WERI-Rb-1 (cell line): ENCODE measurements at regions not wholly inside any gene's neighbourhood (a gene's known extent, or its start where the extent isn't known, plus 50 kb on each side); places are given as distances from the start of the nearest gene placed in this dataset.

ENCODE experiments used
- DNase-seq: peaks from one replicate; pipeline ENCODE4 v3.0.0-alpha.2; 2020
- H3K27ac ChIP-seq: fragments of 250-450 bp; sonication (Bioruptor Pico); 2 replicates; pipeline ENCODE4 v1.5.1; 2020; ENCODE audit warnings: mild to moderate bottlenecking, moderate library complexity
- H3K27me3 ChIP-seq: fragments of 250-450 bp; sonication (Bioruptor Pico); 2 replicates; pipeline ENCODE4 v1.5.1; 2021; ENCODE audit warnings: mild to moderate bottlenecking, low read depth, moderate library complexity; ENCODE audit not compliant: insufficient read depth, severe bottlenecking
- H3K36me3 ChIP-seq: fragments of 250-450 bp; sonication (Bioruptor Pico); 2 replicates; pipeline ENCODE4 v1.5.1; 2020; ENCODE audit warnings: mild to moderate bottlenecking, moderate library complexity
- H3K4me3 ChIP-seq: 2 replicates; pipeline ENCODE4 v1.5.1; 2011; ENCODE audit warnings: low read depth, mild to moderate bottlenecking, control low read depth, low read length
- H3K9me3 ChIP-seq: fragments of 250-450 bp; sonication (Bioruptor Pico); 2 replicates; pipeline ENCODE4 v1.5.1; 2021; ENCODE audit warnings: mild to moderate bottlenecking, moderate library complexity; ENCODE audit not compliant: severe bottlenecking
- CTCF ChIP-seq: IDR thresholded peaks from 2 replicates; pipeline ENCODE4 v1.5.1; 2011; ENCODE audit warnings: low read depth, mild to moderate bottlenecking, control low read depth, inconsistent platforms, low read length

GRCh38 chr12:87671757-87672156 is 357.4 kb downstream of the C12orf50 start:
- no peak for DNase-seq
- Histone ChIP-seq H3K27me3 (no peaks in the 10 kb centered on the region), H3K27ac (no peak overlapping the region), H3K9me3 (no peaks in the 10 kb centered on the region), H3K36me3 (no peaks in the 10 kb centered on the region), H3K4me3 (no peak overlapping the region)
- TF ChIP-seq CTCF: no peak

- Histone ChIP-seq H3K36me3 (no peaks in the 10 kb centered on the region), H3K4me3 (no peak overlapping the region), H3K27ac (no peak overlapping the region), H3K27me3 (no peaks in the 10 kb centered on the region), H3K9me3 (no peaks in the 10 kb centered on the region)
- DNase-seq: no peak
- TF ChIP-seq CTCF: no peak
Measured at GRCh38 chr12:87670448-87670847, 358.8 kb downstream of the C12orf50 start.

- H3K4me3 ChIP-seq: no peak overlapping the region
- H3K27me3 ChIP-seq: no peaks in the 10 kb centered on the region
- no peaks in the 10 kb centered on the region for H3K36me3 ChIP-seq
- peak; percentile 31; the same call in 1 of the 2 replicates for TF ChIP-seq CTCF
- H3K9me3 ChIP-seq: no peaks in the 10 kb centered on the region
- peak; percentile 9 for DNase-seq
- no peak overlapping the region for H3K27ac ChIP-seq
Measured at GRCh38 chr12:87667378-87667777, 361.8 kb downstream of the C12orf50 start.

GRCh38 chr12:87661786-87662377 is 367.3 kb downstream of the C12orf50 start:
- no peaks in the 10 kb centered on the region for H3K9me3 ChIP-seq
- no peaks in the 10 kb centered on the region for H3K36me3 ChIP-seq
- DNase-seq: no peak
- no peak for TF ChIP-seq CTCF
- no peak overlapping the region for H3K27ac ChIP-seq
- no peaks in the 10 kb centered on the region for H3K27me3 ChIP-seq
- no peak overlapping the region for H3K4me3 ChIP-seq

- TF ChIP-seq CTCF: no peak
- H3K9me3 ChIP-seq: no peaks in the 10 kb centered on the region
- no peaks in the 10 kb centered on the region for H3K36me3 ChIP-seq
- H3K27ac ChIP-seq: no peak overlapping the region
- no peak overlapping the region for H3K4me3 ChIP-seq
- no peaks in the 10 kb centered on the region for H3K27me3 ChIP-seq
- no peak for DNase-seq
Measured at GRCh38 chr12:87660987-87661774, 368.0 kb downstream of the C12orf50 start.
